Mucosa of descending colon (tissue), 3 donors: ENCODE measurements at regions not wholly inside any gene's neighbourhood (a gene's known extent, or its start where the extent isn't known, plus 50 kb on each side); places are given as distances from the start of the nearest gene placed in this dataset.

Experiments used
- ATAC-seq: fragments of 200-7000 bp; cut with Tn5 transposase; one replicate; pipeline ENCODE4 v1.9.1; 2020; ENCODE audit warnings: mild to moderate bottlenecking, moderate library complexity
- DNase-seq, 3 donors: peaks; one replicate each; pipeline ENCODE4 v3.0.0-alpha.2; 2020
- H3K36me3 ChIP-seq: fragments of 200-600 bp; one replicate; pipeline ENCODE4 v1.8.0; 2021; ENCODE audit warnings: low read depth, mild to moderate bottlenecking
- H3K4me1 ChIP-seq: fragments of 200-600 bp; one replicate; pipeline ENCODE4 v1.8.0; 2021; ENCODE audit warnings: low read depth, mild to moderate bottlenecking
- H3K4me3 ChIP-seq: fragments of 200-600 bp; one replicate; pipeline ENCODE4 v1.8.0; 2021; ENCODE audit warnings: mild to moderate bottlenecking
- H3K9me3 ChIP-seq: fragments of 200-600 bp; one replicate; pipeline ENCODE4 v1.8.0; 2021; ENCODE audit warnings: mild to moderate bottlenecking
- CTCF ChIP-seq: fragments of 200-600 bp; IDR thresholded peaks from one replicate; pipeline ENCODE4 v1.8.0; 2022; ENCODE audit warnings: antibody characterized with exemption, mild to moderate bottlenecking
- intact Hi-C, 2 donors: fragments of 100-400 bp; cut with DNase I in 1 of 2; cut with micrococcal nuclease in 1 of 2; formaldehyde crosslinking; loops; one replicate each; pipeline versions ENCODE4 v1.11.0 to v1.11.1; 2022; cut with DNase I, micrococcal nuclease
- donor health status: DM: no; HTN: no; CAD: no; lungs with moderate emphysema.
- donor health status: DM: no; HTN: no; CAD: no.
- donor health status: DM: no; HTN: yes; CAD: no.

GRCh38 chr1:188991221-188991930 is 1486.3 kb downstream of the BRINP3 start:
- no peaks in the 10 kb centered on the region for H3K36me3 ChIP-seq
- no peak for ATAC-seq
- no peak for DNase-seq

GRCh38 chr1:189007824-189008223 is 1469.8 kb downstream of the BRINP3 start:
- intact Hi-C loops, result no loop called here
- Histone ChIP-seq H3K4me3 (no peak overlapping the region), H3K9me3 (no peaks in the 10 kb centered on the region), H3K36me3 (no peaks in the 10 kb centered on the region), H3K4me1 (no peaks in the 10 kb centered on the region)
- ATAC-seq (no peak), DNase-seq (no peak)
- TF ChIP-seq CTCF, result no peak

More at GRCh38 chr1:188991221-188991930, 1486.3 kb downstream of the BRINP3 start:
- Histone ChIP-seq H3K4me1 (no peaks in the 10 kb centered on the region), H3K9me3 (no peaks in the 10 kb centered on the region), H3K4me3 (no peak overlapping the region)
- no peak for TF ChIP-seq CTCF
- intact Hi-C loops, result no loop called here

GRCh38 chr1:189021577-189021976 is 1456.1 kb downstream of the BRINP3 start:
- H3K36me3 ChIP-seq, result no peaks in the 10 kb centered on the region
- ATAC-seq (no peak), DNase-seq (no peak)
- H3K4me1 ChIP-seq, result no peaks in the 10 kb centered on the region
- intact Hi-C loops, result no loop called here
- no peak for TF ChIP-seq CTCF
- H3K9me3 ChIP-seq, result no peaks in the 10 kb centered on the region
- no peak overlapping the region for H3K4me3 ChIP-seq

- H3K36me3 ChIP-seq, result no peaks in the 10 kb centered on the region
- DNase-seq, result no peak
- no peak overlapping the region for H3K4me3 ChIP-seq
- intact Hi-C loops, result no loop called here
- no peaks in the 10 kb centered on the region for H3K9me3 ChIP-seq
- no peak for TF ChIP-seq CTCF
- H3K4me1 ChIP-seq, result no peaks in the 10 kb centered on the region
- ATAC-seq, result no peak
Observed at GRCh38 chr1:189022015-189022414, 1455.6 kb downstream of the BRINP3 start.

- TF ChIP-seq CTCF, result no peak
- intact Hi-C loops, result no loop called here
- H3K9me3 ChIP-seq, result no peaks in the 10 kb centered on the region
Observed at GRCh38 chr1:189027512-189027911, 1450.2 kb downstream of the BRINP3 start.

GRCh38 chr1:189033169-189033568 is 1444.5 kb downstream of the BRINP3 start:
- DNase-seq (no peak), ATAC-seq (no peak)
- no peak for TF ChIP-seq CTCF
- no peaks in the 10 kb centered on the region for H3K36me3 ChIP-seq
- H3K9me3 ChIP-seq, result no peaks in the 10 kb centered on the region
- intact Hi-C loops, result no loop called here
- H3K4me1 ChIP-seq, result no peaks in the 10 kb centered on the region
- H3K4me3 ChIP-seq, result no peak overlapping the region

More at GRCh38 chr1:189027512-189027911, 1450.2 kb downstream of the BRINP3 start:
- Histone ChIP-seq H3K36me3 (no peaks in the 10 kb centered on the region), H3K4me1 (no peaks in the 10 kb centered on the region), H3K4me3 (no peak overlapping the region)
- DNase-seq (no peak), ATAC-seq (no peak)
